ENCODE measurements at regions not wholly inside any gene's neighbourhood (a gene's known extent, or its start where the extent isn't known, plus 50 kb on each side); places are given as distances from the start of the nearest gene placed in this dataset.
"Not testable (repeated sequence)": the region's sequence is repeated elsewhere in the genome, so short reads cannot be mapped to it uniquely, and the experiment has no call there.

GRCh38 chr20:54906134-54906533, 430.7 kb downstream of the DOK5 start:
- TF ChIP-seq L3MBTL2 (conservative IDR thresholded peaks at IDR 0.05); SP1 (IDR thresholded peaks at IDR 0.05); FOXK2 (IDR thresholded peaks at IDR 0.05); PKNOX1 (IDR thresholded peaks at IDR 0.05); HDGF (IDR thresholded peaks at IDR 0.05; ENCODE audit: borderline replicate concordance); FOXM1 (IDR thresholded peaks at IDR 0.05; ENCODE audit: borderline replicate concordance); BHLHE40 (IDR thresholded peaks at IDR 0.05; ENCODE audit: borderline replicate concordance); ARNT (IDR thresholded peaks at IDR 0.05); ZNF384 (IDR thresholded peaks at IDR 0.05); FOXA1 (IDR thresholded peaks at IDR 0.05); SUZ12 (IDR thresholded peaks at IDR 0.05); CTBP1 (IDR thresholded peaks at IDR 0.05; ENCODE audit: borderline replicate concordance): not testable (repeated sequence)
